ENCODE measurements at regions not wholly inside any gene's neighbourhood (a gene's known extent, or its start where the extent isn't known, plus 50 kb on each side); places are given as distances from the start of the nearest gene placed in this dataset.

DNA sequence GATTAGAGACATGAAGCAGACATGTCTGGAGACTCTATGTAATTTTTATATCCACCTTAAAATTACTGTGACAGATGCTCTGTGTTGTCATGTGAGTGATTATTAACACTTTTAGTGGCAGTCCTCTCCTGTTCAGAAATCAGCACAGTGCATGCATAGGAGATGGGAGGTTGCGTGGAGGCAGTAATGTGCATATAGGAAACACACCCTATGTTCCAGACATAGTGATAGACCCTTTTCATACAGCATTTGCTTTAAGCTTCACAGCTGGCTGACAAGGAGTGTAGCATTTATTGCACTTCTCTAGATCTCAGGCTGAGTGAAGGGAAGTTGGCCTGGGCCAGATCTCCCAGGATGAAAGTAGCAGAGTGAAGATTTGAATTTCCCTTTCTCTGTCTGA is 102.3 kb upstream of the SYN3 start:
- TF ChIP-seq POLR2A (IDR thresholded peaks at IDR 0.05; ENCODE audit: low read depth, low read length) (no peak), TAF1 (IDR thresholded peaks at IDR 0.05; ENCODE audit: low read depth, low read length) (no peak), POLR2AphosphoS5 (IDR thresholded peaks at IDR 0.05; ENCODE audit: low read depth, low read length) (no peak), PAX5 (IDR thresholded peaks at IDR 0.05; ENCODE audit: insufficient read depth, low read length, severe bottlenecking) (no peak), POU2F2 (IDR thresholded peaks at IDR 0.05; ENCODE audit: low read depth, low read length) (no peak), SPI1 (IDR thresholded peaks at IDR 0.05; ENCODE audit: low read depth, low read length) (no peak)
